ENCODE measurements at regions not wholly inside any gene's neighbourhood (a gene's known extent, or its start where the extent isn't known, plus 50 kb on each side); places are given as distances from the start of the nearest gene placed in this dataset.

DNA sequence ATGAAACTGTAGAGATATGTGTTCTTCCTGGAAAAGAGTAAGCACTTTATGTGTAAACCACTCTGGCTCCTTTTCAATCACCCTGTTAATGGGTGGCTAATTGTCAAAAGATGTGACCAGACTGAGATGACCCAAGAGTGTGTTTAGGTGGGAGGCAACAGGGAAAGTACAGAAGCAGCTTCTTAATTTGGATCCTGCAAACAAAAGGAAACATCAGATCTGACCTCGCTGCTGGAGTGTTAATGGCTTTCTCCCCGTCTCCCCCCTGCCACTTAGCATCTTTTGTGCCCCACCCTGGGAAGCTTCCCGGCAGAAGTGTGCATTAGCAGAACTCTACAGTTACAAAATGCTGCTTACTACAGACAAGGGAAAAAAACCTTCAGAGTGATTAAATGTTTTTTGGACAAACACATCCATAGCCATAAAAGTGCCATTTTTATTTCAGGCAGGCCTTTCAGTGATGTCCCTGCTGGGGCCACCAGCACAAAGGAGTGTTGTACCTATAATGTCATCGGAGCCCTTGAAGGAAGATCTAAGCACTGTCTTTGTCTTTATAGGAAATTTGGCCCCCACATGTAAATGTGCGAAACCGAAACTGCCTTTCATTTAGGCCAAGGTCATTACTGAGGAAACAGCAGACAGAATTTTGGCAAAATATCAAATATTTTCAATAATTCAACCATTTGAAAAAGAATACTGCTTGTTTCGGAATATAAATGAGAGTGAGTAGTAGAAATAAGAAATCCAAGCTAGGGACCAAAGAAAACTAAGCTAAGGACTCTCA lies 311.0 kb downstream of the WDR72 start:
- TF ChIP-seq POLR2A (IDR thresholded peaks at IDR 0.05): no peak
- TF ChIP-seq, protein P1, sequence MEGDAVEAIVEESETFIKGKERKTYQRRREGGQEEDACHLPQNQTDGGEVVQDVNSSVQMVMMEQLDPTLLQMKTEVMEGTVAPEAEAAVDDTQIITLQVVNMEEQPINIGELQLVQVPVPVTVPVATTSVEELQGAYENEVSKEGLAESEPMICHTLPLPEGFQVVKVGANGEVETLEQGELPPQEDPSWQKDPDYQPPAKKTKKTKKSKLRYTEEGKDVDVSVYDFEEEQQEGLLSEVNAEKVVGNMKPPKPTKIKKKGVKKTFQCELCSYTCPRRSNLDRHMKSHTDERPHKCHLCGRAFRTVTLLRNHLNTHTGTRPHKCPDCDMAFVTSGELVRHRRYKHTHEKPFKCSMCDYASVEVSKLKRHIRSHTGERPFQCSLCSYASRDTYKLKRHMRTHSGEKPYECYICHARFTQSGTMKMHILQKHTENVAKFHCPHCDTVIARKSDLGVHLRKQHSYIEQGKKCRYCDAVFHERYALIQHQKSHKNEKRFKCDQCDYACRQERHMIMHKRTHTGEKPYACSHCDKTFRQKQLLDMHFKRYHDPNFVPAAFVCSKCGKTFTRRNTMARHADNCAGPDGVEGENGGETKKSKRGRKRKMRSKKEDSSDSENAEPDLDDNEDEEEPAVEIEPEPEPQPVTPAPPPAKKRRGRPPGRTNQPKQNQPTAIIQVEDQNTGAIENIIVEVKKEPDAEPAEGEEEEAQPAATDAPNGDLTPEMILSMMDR (IDR thresholded peaks at IDR 0.05): no peak

Measured in uterus (tissue), 2 donors.